Liver (tissue), 8 donors: ENCODE measurements at regions not wholly inside any gene's neighbourhood (a gene's known extent, or its start where the extent isn't known, plus 50 kb on each side); places are given as distances from the start of the nearest gene placed in this dataset.

Experiments used
- DNase-seq: peaks from one replicate; pipeline ENCODE4 v3.0.0-alpha.2; 2017; ENCODE audit warnings: low spot score
- H3K27ac ChIP-seq, 2 donors: one replicate each; pipeline ENCODE4 v1.7.0; 2013; ENCODE audit warnings: inconsistent platforms in 2 of 2, low read length in 2 of 2, control low read depth in 1 of 2, low read depth in 1 of 2, mild to moderate bottlenecking in 1 of 2
- H3K27me3 ChIP-seq, 4 donors: one replicate each; pipeline versions ENCODE4 v1.6.1 to v1.7.0; 2013; ENCODE audit warnings: low read length in 3 of 4, inconsistent platforms in 1 of 4, mild to moderate bottlenecking in 1 of 4, moderate library complexity in 1 of 4; ENCODE audit not compliant: control insufficient read depth in 4 of 4, insufficient read depth in 4 of 4
- H3K36me3 ChIP-seq, 4 donors: one replicate each; pipeline versions ENCODE4 v1.6.1 to v1.7.0; 2013; ENCODE audit warnings: low read length in 3 of 4, mild to moderate bottlenecking in 3 of 4, low read depth in 1 of 4, moderate library complexity in 1 of 4; ENCODE audit not compliant: control insufficient read depth in 4 of 4, insufficient read depth in 3 of 4
- H3K4me1 ChIP-seq, 4 donors: one replicate each; pipeline versions ENCODE4 v1.6.1 to v1.7.0; 2013; ENCODE audit warnings: low read length in 3 of 4, mild to moderate bottlenecking in 3 of 4, moderate library complexity in 1 of 4; ENCODE audit not compliant: control insufficient read depth in 4 of 4, insufficient read depth in 4 of 4
- H3K4me3 ChIP-seq, 3 donors: one replicate each; pipeline versions ENCODE4 v1.6.1 to v1.7.0; 2013; ENCODE audit warnings: low read length in 3 of 3, control low read depth in 1 of 3, low read depth in 1 of 3, mild to moderate bottlenecking in 1 of 3
- H3K9ac ChIP-seq, 2 donors: one replicate each; pipeline ENCODE4 v1.7.0; 2013; ENCODE audit warnings: low read length in 2 of 2, mild to moderate bottlenecking in 2 of 2, moderate library complexity in 2 of 2, control low read depth in 1 of 2, low read depth in 1 of 2
- H3K9me3 ChIP-seq, 4 donors: one replicate each; pipeline versions ENCODE4 v1.6.1 to v1.7.0; 2013; ENCODE audit warnings: low read length in 3 of 4; ENCODE audit not compliant: control insufficient read depth in 4 of 4
- ATF3 ChIP-seq: IDR thresholded peaks from 2 replicates; pipeline ENCODE4 v1.6.1; 2016; ENCODE audit warnings: antibody characterized with exemption
- CTCF ChIP-seq: fragments of 150-350 bp; IDR thresholded peaks from 2 replicates; pipeline ENCODE4 v1.5.1; 2017; ENCODE audit warnings: improper control_type of control experiment, low read depth, low read length; ENCODE audit not compliant: missing input control
- EGR1 ChIP-seq, 2 donors: IDR thresholded peaks; 2 replicates each; pipeline ENCODE4 v1.6.1; 2016 to 2018; ENCODE audit warnings: antibody characterized with exemption in 2 of 2, low read depth in 2 of 2
- FOXA1 ChIP-seq: IDR thresholded peaks from 2 replicates; pipeline ENCODE4 v1.6.1; 2016; ENCODE audit warnings: antibody characterized with exemption
- GABPA ChIP-seq, 2 donors: IDR thresholded peaks in 1 of 2; conservative IDR thresholded peaks in 1 of 2; 2 replicates each; pipeline ENCODE4 v1.6.1; 2016; ENCODE audit warnings: antibody characterized with exemption in 2 of 2, mild to moderate bottlenecking in 1 of 2, moderate library complexity in 1 of 2
- HNF4A ChIP-seq, 2 donors: conservative IDR thresholded peaks; 2 replicates each; pipeline ENCODE4 v1.6.1; 2016; ENCODE audit warnings: antibody characterized with exemption in 2 of 2, mild to moderate bottlenecking in 2 of 2
- JUND ChIP-seq, 2 donors: IDR thresholded peaks; 2 replicates each; pipeline ENCODE4 v1.6.1; 2016; ENCODE audit warnings: antibody characterized with exemption in 2 of 2
- MAX ChIP-seq: IDR thresholded peaks from 2 replicates; pipeline ENCODE4 v1.6.1; 2016; ENCODE audit warnings: antibody characterized with exemption
- RAD21 ChIP-seq, 2 donors: IDR thresholded peaks; 2 replicates each; pipeline ENCODE4 v1.6.1; 2016; ENCODE audit warnings: antibody characterized with exemption in 2 of 2, mild to moderate bottlenecking in 2 of 2
- RXRA ChIP-seq, 2 donors: IDR thresholded peaks; 2 replicates each; pipeline ENCODE4 v1.6.1; 2017 to 2018; ENCODE audit warnings: antibody characterized with exemption in 2 of 2, mild to moderate bottlenecking in 1 of 2
- SP1 ChIP-seq: IDR thresholded peaks from 2 replicates; pipeline ENCODE4 v1.6.1; 2018; ENCODE audit warnings: antibody characterized with exemption, mild to moderate bottlenecking
- TAF1 ChIP-seq: conservative IDR thresholded peaks from 2 replicates; pipeline ENCODE4 v1.6.1; 2016; ENCODE audit warnings: antibody characterized with exemption, mild to moderate bottlenecking
- YY1 ChIP-seq: IDR thresholded peaks from 2 replicates; pipeline ENCODE4 v1.6.1; 2016; ENCODE audit warnings: antibody characterized with exemption, mild to moderate bottlenecking
- WGBS: extraction: QIAGEN DNeasy Blood & Tissue Kit; methylation state at CpG from one replicate; pipeline ENCODE4 v1.1.7; 2013; 5-methylcytosine and 5-hydroxymethylcytosine counted together
- donor health status: healthy.
- donor health status: healthy.
- donor health status: healthy.
- donor health status: healthy.
- donor health status: healthy.

- Histone ChIP-seq H3K9ac (no peak overlapping the region), H3K36me3 (no peaks in the 10 kb centered on the region), H3K27me3 (no peaks in the 10 kb centered on the region), H3K27ac (no peak overlapping the region), H3K4me1 (no peaks in the 10 kb centered on the region), H3K9me3 (no peaks in the 10 kb centered on the region), H3K4me3 (no peak overlapping the region)
- no peak for TF ChIP-seq FOXA1
- TF ChIP-seq YY1: no peak
- TF ChIP-seq TAF1: no peak
- no peak for TF ChIP-seq HNF4A (conservative IDR thresholded peaks at IDR 0.05)
- TF ChIP-seq SP1: no peak
- no peak for TF ChIP-seq MAX
- TF ChIP-seq CTCF: no peak
- TF ChIP-seq RXRA (IDR thresholded peaks at IDR 0.05): no peak
- WGBS: 86% methylated on average over 7 of the region's 7 CpGs
- DNase-seq: no peak
Measured at GRCh38 chr10:81444242-81444929, 430.6 kb upstream of the NRG3 start.

GRCh38 chr10:81450651-81451050 is 424.3 kb upstream of the NRG3 start:
- no peaks in the 10 kb centered on the region for H3K27me3 ChIP-seq
- no peak overlapping the region for H3K27ac ChIP-seq
- H3K4me3 ChIP-seq: no peak overlapping the region
- 62% methylated on average over 1 of the region's 1 CpG for WGBS
- TF ChIP-seq RAD21 (IDR thresholded peaks at IDR 0.05) (no peak), EGR1 (IDR thresholded peaks at IDR 0.05; ENCODE audit: low read depth in 2 of 2) (no peak), JUND (IDR thresholded peaks at IDR 0.05) (no peak), GABPA (IDR thresholded peaks at IDR 0.05 in 1 of 2, conservative IDR thresholded peaks at IDR 0.05 in 1 of 2) (no peak), YY1 (no peak), ATF3 (no peak), CTCF (no peak)
- H3K9ac ChIP-seq: no peak overlapping the region
- no peak for DNase-seq
- no peaks in the 10 kb centered on the region for H3K9me3 ChIP-seq
- H3K4me1 ChIP-seq: no peaks in the 10 kb centered on the region
- H3K36me3 ChIP-seq: no peaks in the 10 kb centered on the region
